Left lung (tissue), 4 donors: ENCODE measurements at regions not wholly inside any gene's neighbourhood (a gene's known extent, or its start where the extent isn't known, plus 50 kb on each side); places are given as distances from the start of the nearest gene placed in this dataset.

ENCODE experiments used
- ATAC-seq: fragments of 200-7000 bp; cut with Tn5 transposase; one replicate; pipeline ENCODE4 v1.9.1; 2020; ENCODE audit warnings: moderate library complexity
- DNase-seq, 4 donors: peaks; one replicate each; pipeline ENCODE4 v3.0.0-alpha.2; 2013 to 2020
- H3K27ac ChIP-seq, 2 donors: fragments of 200-600 bp; sonication (generic) in 1 of 2; one replicate each; pipeline versions ENCODE4 v1.5.0 to v1.8.0; 2020 to 2021
- H3K27me3 ChIP-seq, 2 donors: fragments of 200-600 bp; sonication (generic) in 1 of 2; one replicate each; pipeline versions ENCODE4 v1.5.0 to v1.8.0; 2020 to 2021
- H3K36me3 ChIP-seq, 2 donors: fragments of 200-600 bp; sonication (generic) in 1 of 2; one replicate each; pipeline versions ENCODE4 v1.5.0 to v1.8.0; 2020 to 2021
- H3K4me1 ChIP-seq, 2 donors: fragments of 200-600 bp; one replicate each; pipeline ENCODE4 v1.8.0; 2021
- H3K4me3 ChIP-seq, 2 donors: fragments of 200-600 bp; sonication (generic) in 1 of 2; one replicate each; pipeline versions ENCODE4 v1.5.0 to v1.8.0; 2020 to 2021; ENCODE audit warnings: mild to moderate bottlenecking in 1 of 2
- H3K9me3 ChIP-seq, 2 donors: fragments of 200-600 bp; sonication (generic) in 1 of 2; one replicate each; pipeline versions ENCODE4 v1.5.0 to v1.8.0; 2020 to 2021
- intact Hi-C, 2 donors: fragments of 100-400 bp; cut with DNase I; formaldehyde crosslinking; loops; one replicate each; pipeline versions ENCODE4 v1.11.2 to v1.14.2; 2022
- TF ChIP-seq, protein P1 (sequence below), 2 donors: fragments of 200-600 bp; sonication (generic) in 1 of 2; IDR thresholded peaks; one replicate each; pipeline versions ENCODE4 v1.5.0 to v1.8.0; 2021; ENCODE audit warnings: antibody characterized with exemption in 2 of 2
- donor health status: DM: no; HTN: yes; CAD: no.
- donor health status: DM: no; HTN: no; CAD: no.

DNA sequence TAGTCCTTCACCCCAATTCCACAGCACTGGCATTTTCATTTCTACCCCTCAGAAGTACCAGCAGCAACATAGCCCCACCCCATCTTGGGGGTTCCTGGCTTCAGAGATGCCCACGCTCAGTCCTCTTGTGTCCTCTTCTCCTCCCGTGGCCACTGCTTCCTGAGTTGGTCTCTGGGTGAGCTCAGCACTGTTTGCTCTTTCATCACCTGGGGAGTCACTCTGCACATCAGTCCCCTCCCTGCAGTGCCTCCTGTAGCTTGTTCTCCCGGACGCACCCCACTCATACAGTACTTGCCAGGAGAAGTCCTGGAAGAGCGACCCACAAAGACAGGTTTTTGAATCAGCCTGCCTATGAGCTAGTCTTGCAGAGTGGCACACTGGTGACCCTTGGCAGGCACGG lies 63.8 kb downstream of the GSC start:
- intact Hi-C loops: no loop called here
- H3K9me3 ChIP-seq: no peaks in the 10 kb centered on the region
- H3K27ac ChIP-seq: no peak overlapping the region
- DNase-seq (no peak), ATAC-seq (no peak)
- TF ChIP-seq, protein P1, sequence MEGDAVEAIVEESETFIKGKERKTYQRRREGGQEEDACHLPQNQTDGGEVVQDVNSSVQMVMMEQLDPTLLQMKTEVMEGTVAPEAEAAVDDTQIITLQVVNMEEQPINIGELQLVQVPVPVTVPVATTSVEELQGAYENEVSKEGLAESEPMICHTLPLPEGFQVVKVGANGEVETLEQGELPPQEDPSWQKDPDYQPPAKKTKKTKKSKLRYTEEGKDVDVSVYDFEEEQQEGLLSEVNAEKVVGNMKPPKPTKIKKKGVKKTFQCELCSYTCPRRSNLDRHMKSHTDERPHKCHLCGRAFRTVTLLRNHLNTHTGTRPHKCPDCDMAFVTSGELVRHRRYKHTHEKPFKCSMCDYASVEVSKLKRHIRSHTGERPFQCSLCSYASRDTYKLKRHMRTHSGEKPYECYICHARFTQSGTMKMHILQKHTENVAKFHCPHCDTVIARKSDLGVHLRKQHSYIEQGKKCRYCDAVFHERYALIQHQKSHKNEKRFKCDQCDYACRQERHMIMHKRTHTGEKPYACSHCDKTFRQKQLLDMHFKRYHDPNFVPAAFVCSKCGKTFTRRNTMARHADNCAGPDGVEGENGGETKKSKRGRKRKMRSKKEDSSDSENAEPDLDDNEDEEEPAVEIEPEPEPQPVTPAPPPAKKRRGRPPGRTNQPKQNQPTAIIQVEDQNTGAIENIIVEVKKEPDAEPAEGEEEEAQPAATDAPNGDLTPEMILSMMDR (IDR thresholded peaks at IDR 0.05): no peak
- H3K36me3 ChIP-seq: no peaks in the 10 kb centered on the region
- peaks cover 0 to 40% of the 10 kb centered on the region in 2 donors for H3K27me3 ChIP-seq
- H3K4me1 ChIP-seq: no peaks in the 10 kb centered on the region
- no peak overlapping the region for H3K4me3 ChIP-seq

DNA sequence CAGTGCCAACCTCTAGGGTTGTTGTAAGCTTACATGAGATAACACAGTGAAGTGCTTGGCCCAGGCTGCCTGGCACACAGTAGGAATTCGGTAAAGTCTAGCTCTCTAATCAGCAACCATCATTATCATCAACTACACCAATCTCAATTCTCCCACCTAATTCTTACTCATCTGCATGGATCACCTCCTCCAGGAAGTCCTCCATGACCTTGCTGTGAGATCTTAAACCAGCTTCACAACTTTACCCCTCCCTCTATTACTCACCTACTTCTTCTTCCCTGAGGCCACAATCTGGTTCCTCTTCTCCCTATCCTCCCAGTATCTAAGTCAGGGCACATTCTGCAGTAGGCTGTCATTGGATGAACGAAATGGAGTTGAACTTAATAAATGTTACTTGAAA lies 67.3 kb downstream of the GSC start:
- no peak for ATAC-seq
- H3K4me3 ChIP-seq: no peak overlapping the region
- TF ChIP-seq, protein P1 (IDR thresholded peaks at IDR 0.05): no peak

DNA sequence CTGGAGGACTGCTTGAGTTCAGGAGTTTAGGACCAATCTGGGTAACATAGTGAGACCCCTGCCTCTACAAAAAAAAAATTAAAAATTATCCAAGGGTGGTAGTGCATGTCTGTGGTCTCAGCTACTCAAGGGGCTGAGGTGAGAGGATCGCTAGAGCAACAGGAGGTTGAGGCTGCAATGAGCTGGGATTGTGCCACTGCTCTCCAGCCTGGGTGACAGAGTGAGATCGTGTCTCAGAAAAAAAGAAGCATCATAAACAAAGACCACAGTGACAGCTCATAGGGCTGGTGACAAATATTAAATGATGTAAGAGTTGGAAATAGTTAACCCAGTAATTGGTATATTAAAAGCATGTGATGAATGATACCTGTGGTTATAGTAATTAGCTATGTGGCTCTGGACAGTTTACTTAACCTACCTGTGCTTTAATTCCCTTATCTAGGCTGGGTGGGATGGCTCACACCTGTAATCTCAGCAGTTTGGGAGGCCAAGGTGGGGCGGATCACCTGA lies 68.0 kb downstream of the GSC start:
- TF ChIP-seq, protein P1 (IDR thresholded peaks at IDR 0.05): no peak
- no peak for DNase-seq

More for the DNA sequence above, 67.3 kb downstream of the GSC start:
- Histone ChIP-seq H3K36me3 (no peaks in the 10 kb centered on the region), H3K27me3 (peaks cover 0 to 25% of the 10 kb centered on the region in 2 donors), H3K9me3 (no peaks in the 10 kb centered on the region), H3K27ac (no peak overlapping the region), H3K4me1 (no peaks in the 10 kb centered on the region)
- intact Hi-C loops: no loop called here
- no peak for DNase-seq

DNA sequence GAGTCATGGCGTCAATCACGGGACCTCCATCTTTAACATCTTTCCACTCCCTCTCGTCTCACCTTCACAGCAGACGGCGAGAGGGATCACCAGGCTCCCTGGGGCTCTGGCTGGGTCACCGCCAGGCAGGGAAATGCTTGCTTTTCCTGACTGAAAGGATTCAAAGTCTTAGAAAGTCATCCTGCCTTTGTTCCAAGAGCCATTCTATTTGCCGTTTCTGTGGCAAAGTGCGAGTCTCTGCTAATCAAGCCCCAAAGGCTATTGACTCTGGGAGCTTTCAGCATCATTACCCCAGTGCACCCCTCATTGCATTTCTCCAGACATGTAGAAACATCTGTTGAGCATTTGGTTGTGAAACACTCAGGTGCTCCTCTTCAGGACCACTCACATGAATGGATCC lies 69.6 kb downstream of the GSC start:
- DNase-seq: no peak
- no peak for ATAC-seq
- TF ChIP-seq, protein P1 (IDR thresholded peaks at IDR 0.05): no peak
- H3K27ac ChIP-seq: no peak overlapping the region
- intact Hi-C loops: no loop called here
- no peaks in the 10 kb centered on the region for H3K36me3 ChIP-seq
- H3K27me3 ChIP-seq: peaks cover 0 to 16% of the 10 kb centered on the region in 2 donors
- H3K4me3 ChIP-seq: no peak overlapping the region
- no peaks in the 10 kb centered on the region for H3K9me3 ChIP-seq
- H3K4me1 ChIP-seq: no peaks in the 10 kb centered on the region

More for the DNA sequence above, 68.0 kb downstream of the GSC start:
- H3K36me3 ChIP-seq: no peaks in the 10 kb centered on the region
- H3K27ac ChIP-seq: no peak overlapping the region
- no peak overlapping the region for H3K4me3 ChIP-seq
- H3K4me1 ChIP-seq: no peaks in the 10 kb centered on the region
- H3K27me3 ChIP-seq: peaks cover 0 to 24% of the 10 kb centered on the region in 2 donors
- H3K9me3 ChIP-seq: no peaks in the 10 kb centered on the region
- intact Hi-C loops: no loop called here
- ATAC-seq: no peak

DNA sequence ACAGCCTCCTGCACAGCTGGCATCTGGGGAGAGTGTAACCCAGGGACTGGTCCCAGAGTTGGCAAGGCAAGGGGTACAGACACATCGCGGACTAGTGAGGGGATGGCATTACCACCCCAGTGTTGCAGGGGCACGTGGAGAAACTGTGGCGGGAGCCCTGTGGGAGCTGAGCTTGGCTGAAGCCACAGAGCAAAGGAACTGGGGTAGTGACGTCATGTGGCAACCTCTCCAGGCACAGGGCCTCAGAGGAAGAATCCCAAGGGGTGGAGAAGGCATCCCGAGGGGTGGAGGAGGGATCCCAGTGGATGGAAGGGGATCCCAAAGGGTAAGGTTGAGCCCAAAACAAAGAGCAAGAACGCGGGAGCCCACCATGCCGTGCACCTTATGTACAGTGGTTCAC lies 70.1 kb downstream of the GSC start:
- Histone ChIP-seq H3K36me3 (no peaks in the 10 kb centered on the region), H3K4me3 (no peak overlapping the region), H3K4me1 (no peaks in the 10 kb centered on the region), H3K27ac (no peak overlapping the region), H3K27me3 (peaks cover 0 to 16% of the 10 kb centered on the region in 2 donors), H3K9me3 (no peaks in the 10 kb centered on the region)
- TF ChIP-seq, protein P1 (IDR thresholded peaks at IDR 0.05): no peak
- no peak for ATAC-seq
- intact Hi-C loops: no loop called here
- no peak for DNase-seq
